HEK293 (cell line): ENCODE measurements at regions not wholly inside any gene's neighbourhood (a gene's known extent, or its start where the extent isn't known, plus 50 kb on each side); places are given as distances from the start of the nearest gene placed in this dataset.

Experiments
- CTCF ChIA-PET: fragments of 350-600 bp; formaldehyde crosslinking; extraction: SDS; loops from one replicate; lab custom pipeline; 2021; ENCODE audit warnings: antibody characterized with exemption; lab: Yijun Ruan, JAX
- POLR2A ChIA-PET: fragments of 300-600 bp; formaldehyde crosslinking; extraction: SDS; loops from one replicate; lab custom pipeline; 2020; ENCODE audit warnings: antibody characterized with exemption, inconsistent platforms; lab: Yijun Ruan, JAX
- H3K27ac ChIP-seq: fragments of 200-500 bp; sonication (Bioruptor generic); 2 replicates; pipeline ENCODE4 v1.5.1; 2014; ENCODE audit warnings: low read depth, low read length, control low read depth, inconsistent platforms; ENCODE audit errors: extremely low read depth
- H3K36me3 ChIP-seq, 2 experiments: fragments of 200-500 bp in 1 of 2; sonication (Bioruptor generic) in 1 of 2; 1 replicate in 1 of 2; 2 replicates in 1 of 2; pipeline ENCODE4 v1.5.1; 2014 to 2017; ENCODE audit warnings: inconsistent platforms in 2 of 2, low read length in 2 of 2; ENCODE audit not compliant: control insufficient read depth in 2 of 2, insufficient read depth in 1 of 2
- H3K4me1 ChIP-seq: fragments of 200-500 bp; sonication (Bioruptor generic); 2 replicates; pipeline ENCODE4 v1.5.1; 2014; ENCODE audit warnings: mild to moderate bottlenecking, low read length, inconsistent platforms; ENCODE audit not compliant: control insufficient read depth, insufficient read depth
- H3K4me3 ChIP-seq: 2 replicates; pipeline ENCODE4 v1.5.1; 2011; ENCODE audit warnings: low read depth, mild to moderate bottlenecking, control low read depth, low read length, moderate library complexity
- H3K9me3 ChIP-seq: fragments of 200-500 bp; sonication (Bioruptor generic); 2 replicates; pipeline ENCODE4 v1.5.1; 2014; ENCODE audit warnings: low read depth, low read length, inconsistent platforms; ENCODE audit not compliant: control insufficient read depth, insufficient read depth
- BCL11B ChIP-seq: fragments of 450-650 bp; formaldehyde crosslinking; IDR thresholded peaks from 2 replicates; pipeline ENCODE4 v1.5.1; 2016; ENCODE audit warnings: low read depth, missing biosample characterization, missing genetic modification characterization
- HOXC10 ChIP-seq: sonication (generic); formaldehyde crosslinking; IDR thresholded peaks from 2 replicates; pipeline ENCODE4 v1.8.1; 2023; ENCODE audit warnings: mild to moderate bottlenecking, missing genetic modification reagents
- ZFP41 ChIP-seq: fragments of 450-650 bp; formaldehyde crosslinking; IDR thresholded peaks from 2 replicates; pipeline ENCODE4 v1.5.1; 2016; ENCODE audit warnings: missing biosample characterization, missing genetic modification characterization, borderline replicate concordance
- ZFP69B ChIP-seq: fragments of 450-650 bp; formaldehyde crosslinking; IDR thresholded peaks from 2 replicates; pipeline ENCODE4 v1.5.1; 2016; ENCODE audit warnings: missing biosample characterization, missing genetic modification characterization
- ZNF23 ChIP-seq: fragments of 450-650 bp; formaldehyde crosslinking; IDR thresholded peaks from 2 replicates; pipeline ENCODE4 v1.5.1; 2016; ENCODE audit warnings: missing biosample characterization, missing genetic modification characterization, borderline replicate concordance
- ZNF324 ChIP-seq: fragments of 450-650 bp; formaldehyde crosslinking; IDR thresholded peaks from 2 replicates; pipeline ENCODE4 v1.5.1; 2016; ENCODE audit warnings: missing biosample characterization, missing genetic modification characterization
- ZNF473 ChIP-seq: fragments of 450-650 bp; formaldehyde crosslinking; IDR thresholded peaks from 2 replicates; pipeline ENCODE4 v1.5.1; 2017; ENCODE audit warnings: missing biosample characterization, missing genetic modification characterization
- ZNF501 ChIP-seq: fragments of 450-650 bp; formaldehyde crosslinking; IDR thresholded peaks from 2 replicates; pipeline ENCODE4 v1.5.1; 2016; ENCODE audit warnings: missing biosample characterization, missing genetic modification characterization
- ZNF529 ChIP-seq: fragments of 450-650 bp; formaldehyde crosslinking; IDR thresholded peaks from 2 replicates; pipeline ENCODE4 v1.5.1; 2017; ENCODE audit warnings: missing genetic modification characterization, missing biosample characterization; ENCODE audit not compliant: insufficient replicate concordance
- ZNF561 ChIP-seq: fragments of 450-650 bp; IDR thresholded peaks from 2 replicates; pipeline ENCODE4 v1.5.1; 2018; ENCODE audit warnings: missing biosample characterization, missing genetic modification characterization, borderline replicate concordance
- ZNF677 ChIP-seq: fragments of 450-650 bp; IDR thresholded peaks from 2 replicates; pipeline ENCODE4 v1.5.0; 2018; ENCODE audit warnings: missing biosample characterization, mild to moderate bottlenecking, missing genetic modification characterization, moderate library complexity
- ZNF76 ChIP-seq: fragments of 450-650 bp; formaldehyde crosslinking; IDR thresholded peaks from 2 replicates; pipeline ENCODE4; 2016; ENCODE audit warnings: low read depth, missing biosample characterization, missing genetic modification characterization, borderline replicate concordance
- ZNF777 ChIP-seq: fragments of 450-650 bp; formaldehyde crosslinking; IDR thresholded peaks from 2 replicates; pipeline ENCODE4 v1.5.1; 2017; ENCODE audit warnings: missing biosample characterization, missing genetic modification characterization, borderline replicate concordance
- ZNF830 ChIP-seq: fragments of 450-650 bp; IDR thresholded peaks from 2 replicates; pipeline ENCODE4 v1.5.0; 2018; ENCODE audit warnings: missing biosample characterization, missing genetic modification characterization, low read depth, mild to moderate bottlenecking, moderate library complexity
- TF ChIP-seq, protein P1 (sequence below): sonication (generic); formaldehyde crosslinking; IDR thresholded peaks from 2 replicates; pipeline ENCODE4 v1.8.1; 2022; ENCODE audit warnings: mild to moderate bottlenecking, moderate library complexity, missing genetic modification reagents
- TF ChIP-seq, protein P2 (sequence below): fragments of 450-650 bp; formaldehyde crosslinking; IDR thresholded peaks from 2 replicates; pipeline ENCODE4 v1.5.1; 2016; ENCODE audit warnings: missing biosample characterization, missing genetic modification characterization
- TF ChIP-seq, protein P3 (sequence below): fragments of 450-650 bp; formaldehyde crosslinking; conservative IDR thresholded peaks from 2 replicates; pipeline ENCODE4 v1.5.1; 2016; ENCODE audit warnings: low read depth, missing biosample characterization, missing genetic modification characterization
- TF ChIP-seq, protein P4 (sequence below): fragments of 450-650 bp; formaldehyde crosslinking; IDR thresholded peaks from 2 replicates; pipeline ENCODE4 v1.5.1; 2016; ENCODE audit warnings: missing biosample characterization, missing genetic modification characterization

DNA sequence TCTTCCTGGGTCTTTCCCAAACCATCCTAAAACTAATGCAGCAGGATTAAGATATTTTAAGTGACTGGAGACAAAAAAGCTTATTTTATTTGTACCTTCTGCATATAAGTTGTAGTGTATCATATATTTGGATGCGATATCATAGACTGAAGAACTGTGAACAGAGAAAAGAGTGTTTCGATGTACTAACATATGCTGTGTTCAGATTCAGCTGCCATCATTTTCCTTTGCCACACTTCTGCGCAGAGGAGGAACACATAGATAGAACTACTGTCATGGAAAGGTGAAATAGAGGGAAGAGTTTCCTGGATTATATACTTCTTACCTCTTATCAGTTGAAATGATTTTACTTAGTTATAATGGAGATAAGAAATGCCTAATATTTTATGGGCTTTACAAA, 95.5 kb upstream of the CNTN3 start:
- Histone ChIP-seq H3K4me1 (no peaks in the 10 kb centered on the region), H3K27ac (no peak overlapping the region), H3K9me3 (no peaks in the 10 kb centered on the region), H3K36me3 (no peaks in the 10 kb centered on the region), H3K4me3 (no peak overlapping the region)
- ChIA-PET CTCF (no interaction called here), POLR2A (no interaction called here)
- TF ChIP-seq ZNF777 (tag by site-specific recombination) (no peak), ZNF76 (tag by site-specific recombination) (no peak), ZNF677 (tag by site-specific recombination) (no peak), ZNF23 (tag by site-specific recombination) (no peak), ZNF473 (tag by site-specific recombination) (no peak), ZNF830 (tag by site-specific recombination) (no peak), ZFP41 (no peak), ZFP69B (no peak), ZNF501 (no peak), ZNF324 (tag by site-specific recombination) (no peak), ZNF529 (tag by site-specific recombination) (no peak), HOXC10 (CRISPR knock-in tag) (no peak), BCL11B (tag by site-specific recombination) (no peak), ZNF561 (no peak)
- TF ChIP-seq, protein P1, sequence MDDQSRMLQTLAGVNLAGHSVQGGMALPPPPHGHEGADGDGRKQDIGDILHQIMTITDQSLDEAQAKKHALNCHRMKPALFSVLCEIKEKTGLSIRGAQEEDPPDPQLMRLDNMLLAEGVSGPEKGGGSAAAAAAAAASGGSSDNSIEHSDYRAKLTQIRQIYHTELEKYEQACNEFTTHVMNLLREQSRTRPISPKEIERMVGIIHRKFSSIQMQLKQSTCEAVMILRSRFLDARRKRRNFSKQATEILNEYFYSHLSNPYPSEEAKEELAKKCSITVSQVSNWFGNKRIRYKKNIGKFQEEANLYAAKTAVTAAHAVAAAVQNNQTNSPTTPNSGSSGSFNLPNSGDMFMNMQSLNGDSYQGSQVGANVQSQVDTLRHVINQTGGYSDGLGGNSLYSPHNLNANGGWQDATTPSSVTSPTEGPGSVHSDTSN (CRISPR knock-in tag): no peak
- TF ChIP-seq, protein P2, sequence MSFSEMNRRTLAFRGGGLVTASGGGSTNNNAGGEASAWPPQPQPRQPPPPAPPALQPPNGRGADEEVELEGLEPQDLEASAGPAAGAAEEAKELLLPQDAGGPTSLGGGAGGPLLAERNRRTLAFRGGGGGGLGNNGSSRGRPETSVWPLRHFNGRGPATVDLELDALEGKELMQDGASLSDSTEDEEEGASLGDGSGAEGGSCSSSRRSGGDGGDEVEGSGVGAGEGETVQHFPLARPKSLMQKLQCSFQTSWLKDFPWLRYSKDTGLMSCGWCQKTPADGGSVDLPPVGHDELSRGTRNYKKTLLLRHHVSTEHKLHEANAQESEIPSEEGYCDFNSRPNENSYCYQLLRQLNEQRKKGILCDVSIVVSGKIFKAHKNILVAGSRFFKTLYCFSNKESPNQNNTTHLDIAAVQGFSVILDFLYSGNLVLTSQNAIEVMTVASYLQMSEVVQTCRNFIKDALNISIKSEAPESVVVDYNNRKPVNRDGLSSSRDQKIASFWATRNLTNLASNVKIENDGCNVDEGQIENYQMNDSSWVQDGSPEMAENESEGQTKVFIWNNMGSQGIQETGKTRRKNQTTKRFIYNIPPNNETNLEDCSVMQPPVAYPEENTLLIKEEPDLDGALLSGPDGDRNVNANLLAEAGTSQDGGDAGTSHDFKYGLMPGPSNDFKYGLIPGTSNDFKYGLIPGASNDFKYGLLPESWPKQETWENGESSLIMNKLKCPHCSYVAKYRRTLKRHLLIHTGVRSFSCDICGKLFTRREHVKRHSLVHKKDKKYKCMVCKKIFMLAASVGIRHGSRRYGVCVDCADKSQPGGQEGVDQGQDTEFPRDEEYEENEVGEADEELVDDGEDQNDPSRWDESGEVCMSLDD: no peak
- TF ChIP-seq, protein P3, sequence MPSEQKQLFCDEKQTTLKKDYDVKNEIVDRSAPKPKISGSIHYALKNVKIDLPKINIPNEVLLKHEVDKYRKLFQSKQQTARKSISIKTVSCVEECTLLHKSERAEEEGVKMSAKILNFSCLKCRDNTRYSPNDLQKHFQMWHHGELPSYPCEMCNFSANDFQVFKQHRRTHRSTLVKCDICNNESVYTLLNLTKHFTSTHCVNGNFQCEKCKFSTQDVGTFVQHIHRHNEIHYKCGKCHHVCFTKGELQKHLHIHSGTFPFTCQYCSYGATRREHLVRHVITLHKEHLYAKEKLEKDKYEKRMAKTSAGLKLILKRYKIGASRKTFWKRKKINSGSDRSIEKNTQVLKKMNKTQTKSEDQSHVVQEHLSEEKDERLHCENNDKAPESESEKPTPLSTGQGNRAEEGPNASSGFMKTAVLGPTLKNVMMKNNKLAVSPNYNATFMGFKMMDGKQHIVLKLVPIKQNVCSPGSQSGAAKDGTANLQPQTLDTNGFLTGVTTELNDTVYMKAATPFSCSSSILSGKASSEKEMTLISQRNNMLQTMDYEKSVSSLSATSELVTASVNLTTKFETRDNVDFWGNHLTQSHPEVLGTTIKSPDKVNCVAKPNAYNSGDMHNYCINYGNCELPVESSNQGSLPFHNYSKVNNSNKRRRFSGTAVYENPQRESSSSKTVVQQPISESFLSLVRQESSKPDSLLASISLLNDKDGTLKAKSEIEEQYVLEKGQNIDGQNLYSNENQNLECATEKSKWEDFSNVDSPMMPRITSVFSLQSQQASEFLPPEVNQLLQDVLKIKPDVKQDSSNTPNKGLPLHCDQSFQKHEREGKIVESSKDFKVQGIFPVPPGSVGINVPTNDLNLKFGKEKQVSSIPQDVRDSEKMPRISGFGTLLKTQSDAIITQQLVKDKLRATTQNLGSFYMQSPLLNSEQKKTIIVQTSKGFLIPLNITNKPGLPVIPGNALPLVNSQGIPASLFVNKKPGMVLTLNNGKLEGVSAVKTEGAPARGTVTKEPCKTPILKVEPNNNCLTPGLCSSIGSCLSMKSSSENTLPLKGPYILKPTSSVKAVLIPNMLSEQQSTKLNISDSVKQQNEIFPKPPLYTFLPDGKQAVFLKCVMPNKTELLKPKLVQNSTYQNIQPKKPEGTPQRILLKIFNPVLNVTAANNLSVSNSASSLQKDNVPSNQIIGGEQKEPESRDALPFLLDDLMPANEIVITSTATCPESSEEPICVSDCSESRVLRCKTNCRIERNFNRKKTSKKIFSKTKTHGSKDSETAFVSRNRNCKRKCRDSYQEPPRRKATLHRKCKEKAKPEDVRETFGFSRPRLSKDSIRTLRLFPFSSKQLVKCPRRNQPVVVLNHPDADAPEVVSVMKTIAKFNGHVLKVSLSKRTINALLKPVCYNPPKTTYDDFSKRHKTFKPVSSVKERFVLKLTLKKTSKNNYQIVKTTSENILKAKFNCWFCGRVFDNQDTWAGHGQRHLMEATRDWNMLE: no peak
- TF ChIP-seq, protein P4, sequence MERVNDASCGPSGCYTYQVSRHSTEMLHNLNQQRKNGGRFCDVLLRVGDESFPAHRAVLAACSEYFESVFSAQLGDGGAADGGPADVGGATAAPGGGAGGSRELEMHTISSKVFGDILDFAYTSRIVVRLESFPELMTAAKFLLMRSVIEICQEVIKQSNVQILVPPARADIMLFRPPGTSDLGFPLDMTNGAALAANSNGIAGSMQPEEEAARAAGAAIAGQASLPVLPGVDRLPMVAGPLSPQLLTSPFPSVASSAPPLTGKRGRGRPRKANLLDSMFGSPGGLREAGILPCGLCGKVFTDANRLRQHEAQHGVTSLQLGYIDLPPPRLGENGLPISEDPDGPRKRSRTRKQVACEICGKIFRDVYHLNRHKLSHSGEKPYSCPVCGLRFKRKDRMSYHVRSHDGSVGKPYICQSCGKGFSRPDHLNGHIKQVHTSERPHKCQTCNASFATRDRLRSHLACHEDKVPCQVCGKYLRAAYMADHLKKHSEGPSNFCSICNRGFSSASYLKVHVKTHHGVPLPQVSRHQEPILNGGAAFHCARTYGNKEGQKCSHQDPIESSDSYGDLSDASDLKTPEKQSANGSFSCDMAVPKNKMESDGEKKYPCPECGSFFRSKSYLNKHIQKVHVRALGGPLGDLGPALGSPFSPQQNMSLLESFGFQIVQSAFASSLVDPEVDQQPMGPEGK (tag by site-specific recombination): no peak
